Vagina (tissue), 2 donors: ENCODE measurements at regions not wholly inside any gene's neighbourhood (a gene's known extent, or its start where the extent isn't known, plus 50 kb on each side); places are given as distances from the start of the nearest gene placed in this dataset.

Experiments used
- POLR2A ChIP-seq, 2 donors: fragments of 450-650 bp; IDR thresholded peaks; one replicate each; pipeline ENCODE4 v1.6.1; 2017; ENCODE audit warnings: antibody characterized with exemption in 2 of 2, mild to moderate bottlenecking in 2 of 2, moderate library complexity in 2 of 2
- TF ChIP-seq, protein P1 (sequence below), 3 experiments: fragments of 450-650 bp in 2 of 3; fragments of 200-600 bp in 1 of 3; sonication (generic) in 1 of 3; IDR thresholded peaks; one replicate each; pipeline ENCODE4 v1.5.1; 2017 to 2019; ENCODE audit warnings: antibody characterized with exemption in 3 of 3, mild to moderate bottlenecking in 2 of 3, moderate library complexity in 2 of 3

DNA sequence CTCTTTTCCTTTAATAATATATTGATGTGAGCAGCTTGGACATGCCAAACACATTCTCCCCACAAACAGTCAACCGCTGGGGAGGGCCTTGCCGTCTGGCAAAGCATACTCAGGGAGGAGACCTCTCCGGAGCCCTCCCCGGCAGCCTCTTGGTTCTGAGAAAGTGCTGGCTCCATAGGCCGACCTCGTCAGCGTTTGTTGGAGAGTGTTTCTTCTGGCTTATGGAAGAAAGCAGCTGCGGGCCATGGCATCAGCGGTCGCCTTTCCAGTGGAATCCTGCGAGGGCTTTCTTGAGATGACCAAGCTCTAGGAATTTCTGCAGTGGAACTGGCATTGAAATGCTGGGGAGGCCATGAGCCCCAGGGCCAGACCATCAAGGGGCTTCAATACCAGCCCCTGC is 405.7 kb upstream of the IRX4 start:
- no peak for TF ChIP-seq POLR2A (IDR thresholded peaks at IDR 0.05)
- TF ChIP-seq, protein P1, sequence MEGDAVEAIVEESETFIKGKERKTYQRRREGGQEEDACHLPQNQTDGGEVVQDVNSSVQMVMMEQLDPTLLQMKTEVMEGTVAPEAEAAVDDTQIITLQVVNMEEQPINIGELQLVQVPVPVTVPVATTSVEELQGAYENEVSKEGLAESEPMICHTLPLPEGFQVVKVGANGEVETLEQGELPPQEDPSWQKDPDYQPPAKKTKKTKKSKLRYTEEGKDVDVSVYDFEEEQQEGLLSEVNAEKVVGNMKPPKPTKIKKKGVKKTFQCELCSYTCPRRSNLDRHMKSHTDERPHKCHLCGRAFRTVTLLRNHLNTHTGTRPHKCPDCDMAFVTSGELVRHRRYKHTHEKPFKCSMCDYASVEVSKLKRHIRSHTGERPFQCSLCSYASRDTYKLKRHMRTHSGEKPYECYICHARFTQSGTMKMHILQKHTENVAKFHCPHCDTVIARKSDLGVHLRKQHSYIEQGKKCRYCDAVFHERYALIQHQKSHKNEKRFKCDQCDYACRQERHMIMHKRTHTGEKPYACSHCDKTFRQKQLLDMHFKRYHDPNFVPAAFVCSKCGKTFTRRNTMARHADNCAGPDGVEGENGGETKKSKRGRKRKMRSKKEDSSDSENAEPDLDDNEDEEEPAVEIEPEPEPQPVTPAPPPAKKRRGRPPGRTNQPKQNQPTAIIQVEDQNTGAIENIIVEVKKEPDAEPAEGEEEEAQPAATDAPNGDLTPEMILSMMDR (IDR thresholded peaks at IDR 0.05) = no peak
